ENCODE measurements at regions not wholly inside any gene's neighbourhood (a gene's known extent, or its start where the extent isn't known, plus 50 kb on each side); places are given as distances from the start of the nearest gene placed in this dataset.

- TF ChIP-seq INSM2 (tag by site-specific recombination; IDR thresholded peaks at IDR 0.05) (no peak), ZNF16 (tag by site-specific recombination; IDR thresholded peaks at IDR 0.05; ENCODE audit: low read depth) (no peak), ZNF544 (tag by site-specific recombination; IDR thresholded peaks at IDR 0.05) (no peak), ZNF350 (tag by site-specific recombination; IDR thresholded peaks at IDR 0.05) (no peak)
These were observed 241.1 kb upstream of the RIMS1 start (continued) for GRCh38 chr6:71645299-71645698.

- H3K4me1 ChIP-seq (ENCODE audit: control insufficient read depth, insufficient read depth, low read length): no peaks in the 10 kb centered on the region
- POLR2A ChIA-PET: no interaction called here
- no peaks in the 10 kb centered on the region for H3K9me3 ChIP-seq (ENCODE audit: control insufficient read depth, insufficient read depth, low read depth, low read length)
- H3K4me3 ChIP-seq (ENCODE audit: low read depth, low read length): no peak overlapping the region
- TF ChIP-seq ZNF324 (tag by site-specific recombination; IDR thresholded peaks at IDR 0.05) (no peak), ZNF311 (tag by site-specific recombination; IDR thresholded peaks at IDR 0.05; ENCODE audit: borderline replicate concordance) (no peak), ZNF280D (tag by site-specific recombination; IDR thresholded peaks at IDR 0.05) (no peak), GLI2 (tag by site-specific recombination; IDR thresholded peaks at IDR 0.05; ENCODE audit: borderline replicate concordance, low read depth) (no peak), ZNF248 (tag by site-specific recombination; IDR thresholded peaks at IDR 0.05) (no peak), ZNF514 (tag by site-specific recombination; IDR thresholded peaks at IDR 0.05) (no peak), ZNF621 (tag by site-specific recombination; IDR thresholded peaks at IDR 0.05) (no peak), ZNF791 (tag by site-specific recombination; IDR thresholded peaks at IDR 0.05) (no peak), GFI1B (tag by site-specific recombination; IDR thresholded peaks at IDR 0.05) (no peak), KLF8 (tag by site-specific recombination; IDR thresholded peaks at IDR 0.05) (no peak), ZNF169 (tag by site-specific recombination; IDR thresholded peaks at IDR 0.05) (no peak), ZNF398 (tag by site-specific recombination; IDR thresholded peaks at IDR 0.05) (no peak)
- CTCF ChIA-PET: interaction anchor here (0.7 kb wide), 1 partner anchor 280 kb away, joined by 3 read pairs; no protein-coding TSS in a partner anchor
- H3K36me3 ChIP-seq (ENCODE audit: control insufficient read depth in 2 of 2, insufficient read depth in 1 of 2, low read length in 2 of 2): no peaks in the 10 kb centered on the region
- no peak overlapping the region for H3K27ac ChIP-seq (ENCODE audit: extremely low read depth, low read depth, low read length)
These were observed 236.4 kb upstream of the RIMS1 start for GRCh38 chr6:71649915-71650314.

- no peaks in the 10 kb centered on the region for H3K36me3 ChIP-seq (ENCODE audit: control insufficient read depth in 2 of 2, insufficient read depth in 1 of 2, low read length in 2 of 2)
- CTCF ChIA-PET: no interaction called here
These were observed 234.7 kb upstream of the RIMS1 start for GRCh38 chr6:71651636-71652035.

More at GRCh38 chr6:71651636-71652035, 234.7 kb upstream of the RIMS1 start:
- no peak overlapping the region for H3K27ac ChIP-seq (ENCODE audit: extremely low read depth, low read depth, low read length)
- POLR2A ChIA-PET: no interaction called here
- H3K4me3 ChIP-seq (ENCODE audit: low read depth, low read length): no peak overlapping the region
- TF ChIP-seq ZNF26 (tag by site-specific recombination; IDR thresholded peaks at IDR 0.05) (no peak), TSHZ1 (tag by site-specific recombination; IDR thresholded peaks at IDR 0.05; ENCODE audit: borderline replicate concordance) (no peak), ZNF600 (tag by site-specific recombination; IDR thresholded peaks at IDR 0.05) (no peak)
- H3K9me3 ChIP-seq (ENCODE audit: control insufficient read depth, insufficient read depth, low read depth, low read length): no peaks in the 10 kb centered on the region
- no peaks in the 10 kb centered on the region for H3K4me1 ChIP-seq (ENCODE audit: control insufficient read depth, insufficient read depth, low read length)
